ENCODE measurements at regions not wholly inside any gene's neighbourhood (a gene's known extent, or its start where the extent isn't known, plus 50 kb on each side); places are given as distances from the start of the nearest gene placed in this dataset.

- H3K4me2 ChIP-seq (ENCODE audit: unreplicated experiment), result no peak overlapping the region
- H3K4me1 ChIP-seq (ENCODE audit: insufficient read depth), result 0 out of 2 replicates have a peak, but pooled peaks cover 4% of the 10 kb centered on the region
- in situ Hi-C loops (cut with MboI), result no loop called here
- TF ChIP-seq EZH2 (IDR thresholded peaks at IDR 0.05; ENCODE audit: insufficient read depth, poor library complexity, severe bottlenecking), result no peak
- TF ChIP-seq EZH2phosphoT487 (IDR thresholded peaks at IDR 0.05; ENCODE audit: insufficient read depth, low read depth), result no peak
- WGBS, 2 experiments (ENCODE audit: low coverage in 1 of 2, low lambda C conversion rate in 2 of 2, missing lambda C conversion rate in 2 of 2), result 71 to 77% methylated on average over 1 of the region's 1 CpG
- no peak overlapping the region for H3K4me3 ChIP-seq
- no peaks in the 10 kb centered on the region for H3K79me2 ChIP-seq (ENCODE audit: insufficient read depth)
- no peaks in the 10 kb centered on the region for H3K36me3 ChIP-seq (ENCODE audit: low read depth)
- peaks cover 6% of the 10 kb centered on the region; the same call in 1 of the 2 replicates for H3K9me2 ChIP-seq (ENCODE audit: insufficient read depth)
- H3K27me3 ChIP-seq (replicated peaks; ENCODE audit: insufficient read depth), result no peaks in the 10 kb centered on the region
- no peaks in the 10 kb centered on the region for H4K20me1 ChIP-seq (ENCODE audit: insufficient read depth)
- H3K9me3 ChIP-seq (ENCODE audit: low read depth), result no peaks in the 10 kb centered on the region
- 0 out of 2 replicates have a peak, but pooled peaks cover 4% of the 10 kb centered on the region for H3F3A ChIP-seq (ENCODE audit: insufficient read depth)
- H3K9ac ChIP-seq, result no peak overlapping the region
- DNase-seq, result no peak
- H3K27ac ChIP-seq, result no peak overlapping the region
- no peak overlapping the region for H2AFZ ChIP-seq
These were observed 257.9 kb downstream of the SATB2 start for GRCh38 chr2:199199797-199200196.

- Histone ChIP-seq H3K9me2 (ENCODE audit: insufficient read depth) (peaks cover 6% of the 10 kb centered on the region; the same call in 1 of the 2 replicates), H3K4me3 (no peak overlapping the region), H4K20me1 (ENCODE audit: insufficient read depth) (no peaks in the 10 kb centered on the region), H3K27me3 (replicated peaks; ENCODE audit: insufficient read depth) (no peaks in the 10 kb centered on the region), H3K9me3 (ENCODE audit: low read depth) (no peaks in the 10 kb centered on the region), H3K9ac (no peak overlapping the region), H3K4me2 (ENCODE audit: unreplicated experiment) (no peak overlapping the region), H3K79me2 (ENCODE audit: insufficient read depth) (no peaks in the 10 kb centered on the region), H3K4me1 (ENCODE audit: insufficient read depth) (0 out of 2 replicates have a peak, but pooled peaks cover 4% of the 10 kb centered on the region), H3K27ac (no peak overlapping the region), H3K36me3 (ENCODE audit: low read depth) (no peaks in the 10 kb centered on the region), H3F3A (ENCODE audit: insufficient read depth) (0 out of 2 replicates have a peak, but pooled peaks cover 4% of the 10 kb centered on the region), H2AFZ (no peak overlapping the region)
- TF ChIP-seq EZH2phosphoT487 (IDR thresholded peaks at IDR 0.05; ENCODE audit: insufficient read depth, low read depth) (no peak), EZH2 (IDR thresholded peaks at IDR 0.05; ENCODE audit: insufficient read depth, poor library complexity, severe bottlenecking) (no peak)
- in situ Hi-C loops (cut with MboI), result no loop called here
- WGBS, 2 experiments (ENCODE audit: low coverage in 1 of 2, low lambda C conversion rate in 2 of 2, missing lambda C conversion rate in 2 of 2), result 41 to 62% methylated on average over 1 of the region's 1 CpG
- DNase-seq, result peak; percentile 18
These were observed 260.3 kb downstream of the SATB2 start for GRCh38 chr2:199197448-199197847.

- H4K20me1 ChIP-seq (ENCODE audit: insufficient read depth), result no peaks in the 10 kb centered on the region
- TF ChIP-seq EZH2 (IDR thresholded peaks at IDR 0.05; ENCODE audit: insufficient read depth, poor library complexity, severe bottlenecking) (no peak), EZH2phosphoT487 (IDR thresholded peaks at IDR 0.05; ENCODE audit: insufficient read depth, low read depth) (no peak)
- in situ Hi-C loops (cut with MboI), result no loop called here
- H3K4me2 ChIP-seq (ENCODE audit: unreplicated experiment), result no peak overlapping the region
- 0 out of 2 replicates have a peak, but pooled peaks cover 4% of the 10 kb centered on the region for H3K4me1 ChIP-seq (ENCODE audit: insufficient read depth)
- H3K36me3 ChIP-seq (ENCODE audit: low read depth), result no peaks in the 10 kb centered on the region
- H3K9me3 ChIP-seq (ENCODE audit: low read depth), result no peaks in the 10 kb centered on the region
- H3F3A ChIP-seq (ENCODE audit: insufficient read depth), result 0 out of 2 replicates have a peak, but pooled peaks cover 4% of the 10 kb centered on the region
- H3K9ac ChIP-seq, result no peak overlapping the region
- no peak overlapping the region for H3K27ac ChIP-seq
- H3K79me2 ChIP-seq (ENCODE audit: insufficient read depth), result no peaks in the 10 kb centered on the region
- no peak overlapping the region for H2AFZ ChIP-seq
- no peak overlapping the region for H3K4me3 ChIP-seq
- DNase-seq, result no peak
- no peaks in the 10 kb centered on the region for H3K27me3 ChIP-seq (replicated peaks; ENCODE audit: insufficient read depth)
- WGBS, 2 experiments (ENCODE audit: low coverage in 1 of 2, low lambda C conversion rate in 2 of 2, missing lambda C conversion rate in 2 of 2), result 94 to 96% methylated on average over 3 of the region's 3 CpGs
- H3K9me2 ChIP-seq (ENCODE audit: insufficient read depth), result peaks cover 6% of the 10 kb centered on the region; the same call in 1 of the 2 replicates
These were observed 261.1 kb downstream of the SATB2 start for GRCh38 chr2:199196686-199197085.

- H3K9me3 ChIP-seq (ENCODE audit: low read depth), result no peaks in the 10 kb centered on the region
- H3F3A ChIP-seq (ENCODE audit: insufficient read depth), result 0 out of 2 replicates have a peak, but pooled peaks cover 4% of the 10 kb centered on the region
- H3K9me2 ChIP-seq (ENCODE audit: insufficient read depth), result peaks cover 6% of the 10 kb centered on the region; the same call in 1 of the 2 replicates
- 0 out of 2 replicates have a peak, but pooled peaks cover 4% of the 10 kb centered on the region for H3K4me1 ChIP-seq (ENCODE audit: insufficient read depth)
- no peak overlapping the region for H3K4me3 ChIP-seq
- in situ Hi-C loops (cut with MboI), result no loop called here
- no peak overlapping the region for H2AFZ ChIP-seq
- TF ChIP-seq EZH2phosphoT487 (IDR thresholded peaks at IDR 0.05; ENCODE audit: insufficient read depth, low read depth) (no peak), EZH2 (IDR thresholded peaks at IDR 0.05; ENCODE audit: insufficient read depth, poor library complexity, severe bottlenecking) (no peak)
- no peaks in the 10 kb centered on the region for H3K36me3 ChIP-seq (ENCODE audit: low read depth)
- no peak overlapping the region for H3K9ac ChIP-seq
- no peaks in the 10 kb centered on the region for H4K20me1 ChIP-seq (ENCODE audit: insufficient read depth)
- no peak for DNase-seq
- 67 to 68% methylated on average over 6 of the region's 6 CpGs for WGBS, 2 experiments (ENCODE audit: low coverage in 1 of 2, low lambda C conversion rate in 2 of 2, missing lambda C conversion rate in 2 of 2)
- H3K79me2 ChIP-seq (ENCODE audit: insufficient read depth), result no peaks in the 10 kb centered on the region
- no peak overlapping the region for H3K4me2 ChIP-seq (ENCODE audit: unreplicated experiment)
- no peaks in the 10 kb centered on the region for H3K27me3 ChIP-seq (replicated peaks; ENCODE audit: insufficient read depth)
- no peak overlapping the region for H3K27ac ChIP-seq
These were observed 261.7 kb downstream of the SATB2 start for GRCh38 chr2:199195927-199196502.
